IPS DF 19.7 (cell line): ENCODE measurements at regions not wholly inside any gene's neighbourhood (a gene's known extent, or its start where the extent isn't known, plus 50 kb on each side); places are given as distances from the start of the nearest gene placed in this dataset.
A peak's percentile ranks its signal among the peaks of the same experiment; 100 is the strongest.

ENCODE experiments used
- DNase-seq: peaks from one replicate; pipeline ENCODE4 v3.0.0-alpha.2; 2013; ENCODE audit warnings: low read depth, low spot score

DNA sequence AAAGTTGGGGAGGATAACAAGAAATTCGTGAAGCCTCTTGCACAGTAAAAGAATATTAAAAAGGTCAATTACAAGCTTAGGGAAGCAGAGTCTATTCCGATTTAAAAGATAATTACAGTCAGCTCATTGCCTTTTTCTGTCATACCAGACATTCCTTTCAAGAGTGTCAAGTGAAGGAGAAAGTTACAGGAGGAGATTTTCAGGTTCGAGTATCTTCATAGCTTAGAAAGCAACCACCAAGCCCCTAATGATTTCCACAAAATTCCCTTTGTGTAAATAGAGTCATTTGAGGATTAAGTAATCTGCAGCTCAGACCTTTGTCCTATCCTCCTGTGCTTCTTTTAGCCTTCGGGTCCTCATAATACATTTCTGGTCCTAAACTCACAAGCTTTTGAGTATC, 414.9 kb downstream of the CDH2 start:
- DNase-seq = no peak

GRCh38 chr18:27752944-27753343, 424.0 kb downstream of the CDH2 start:
- DNase-seq = no peak

- no peak for DNase-seq
Observed at GRCh38 chr18:27750923-27751322, 426.0 kb downstream of the CDH2 start.

GRCh38 chr18:27750014-27750413, 426.9 kb downstream of the CDH2 start:
- DNase-seq = peak; percentile 79

DNA sequence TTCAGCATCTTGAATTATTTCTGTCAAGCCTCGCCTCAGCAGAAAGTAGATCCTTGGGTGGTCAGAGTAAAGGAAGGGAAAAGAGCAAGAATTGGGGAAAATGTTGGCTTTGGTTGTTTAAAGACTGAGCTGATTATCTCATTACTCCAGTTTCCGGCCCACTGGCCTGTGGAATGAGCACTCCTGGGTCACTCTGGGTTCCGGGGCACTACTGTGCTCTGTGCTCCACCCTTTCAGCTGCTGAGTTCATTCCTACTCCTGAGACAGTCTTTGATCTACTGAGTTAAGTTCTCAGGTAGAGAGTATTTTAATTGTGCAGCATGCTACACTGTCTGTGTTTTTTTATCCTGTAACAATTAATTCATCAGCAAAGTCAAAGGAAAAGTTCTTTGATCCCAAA, 427.7 kb downstream of the CDH2 start:
- DNase-seq = no peak

DNA sequence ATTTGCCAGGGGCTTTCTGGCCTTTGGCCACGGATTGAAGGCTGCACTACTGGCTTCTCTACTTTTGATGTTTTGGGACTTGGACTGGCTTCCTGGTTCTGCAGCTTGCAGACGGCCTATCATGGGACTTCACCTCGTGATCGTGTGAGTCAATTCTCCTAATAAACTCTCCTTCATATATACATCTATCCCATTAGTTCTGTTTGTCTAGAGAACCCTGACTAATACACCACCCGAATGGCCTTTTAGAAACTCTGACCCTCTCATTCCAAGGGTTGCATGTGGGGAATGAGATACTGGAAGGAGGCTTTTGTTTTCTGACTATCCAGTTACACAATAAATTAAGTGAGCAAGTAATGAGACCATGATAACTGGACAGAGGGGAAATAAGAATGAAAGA, 430.7 kb downstream of the CDH2 start:
- no peak for DNase-seq

DNA sequence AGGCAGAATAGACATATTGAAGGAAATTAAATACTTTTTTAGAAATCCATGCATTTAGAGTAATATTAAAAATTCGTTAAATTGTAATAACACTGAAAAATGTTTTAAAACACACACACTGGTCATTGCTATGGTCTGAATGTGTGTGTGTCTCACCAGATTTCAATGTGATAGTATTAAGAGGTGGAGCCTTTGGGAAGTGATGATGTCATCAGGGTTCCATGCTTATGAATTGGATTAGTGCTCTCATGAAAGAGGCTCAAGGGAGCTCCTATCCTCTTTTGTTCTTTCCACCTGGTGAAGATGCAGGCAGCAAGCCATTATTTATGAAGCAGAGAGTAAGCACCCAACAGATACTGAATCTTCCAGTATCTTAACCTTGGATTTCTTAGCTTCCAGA, 441.8 kb downstream of the CDH2 start:
- no peak for DNase-seq

- DNase-seq = no peak
Observed at GRCh38 chr18:27731211-27731610, 445.7 kb downstream of the CDH2 start.

DNA sequence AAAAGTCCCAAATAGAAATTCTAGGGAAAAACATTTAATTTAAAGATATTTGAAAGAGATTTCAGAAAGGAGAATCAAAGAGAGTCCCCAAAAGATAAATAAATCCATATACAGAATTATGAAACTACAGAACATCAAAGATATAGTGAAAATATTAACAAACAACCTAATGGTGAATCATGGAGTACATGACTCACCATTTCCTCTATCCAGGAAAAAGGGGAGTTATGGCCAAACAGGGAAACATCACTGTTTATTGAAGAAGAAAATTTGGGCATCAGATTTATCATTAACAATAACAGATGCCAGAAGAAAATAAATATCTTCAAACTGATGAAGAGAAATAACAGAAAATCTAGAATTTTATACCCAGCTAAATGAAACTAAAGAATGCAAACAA, 448.3 kb downstream of the CDH2 start:
- DNase-seq = no peak

- no peak for DNase-seq
Observed at GRCh38 chr18:27724362-27724761, 452.6 kb downstream of the CDH2 start.

DNA sequence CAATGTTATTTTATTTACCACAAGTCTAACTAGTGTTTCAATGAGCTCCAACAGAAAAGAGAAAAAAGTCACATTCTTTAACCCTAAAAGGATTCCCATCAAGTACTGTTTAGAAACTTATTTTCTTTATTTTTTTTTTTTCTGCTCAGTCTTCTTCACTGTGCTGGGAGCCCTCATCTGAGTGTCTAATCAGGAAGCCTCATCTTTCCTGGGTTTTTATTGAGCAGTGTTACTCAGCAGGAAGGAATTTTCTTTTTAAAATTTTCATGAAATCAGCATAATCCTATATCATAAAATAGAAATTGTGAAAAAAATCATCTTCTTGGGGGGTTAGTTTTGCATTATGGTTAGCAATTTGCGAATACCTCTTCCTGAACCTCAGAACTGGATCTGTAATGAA, 453.8 kb downstream of the CDH2 start:
- no peak for DNase-seq

DNA sequence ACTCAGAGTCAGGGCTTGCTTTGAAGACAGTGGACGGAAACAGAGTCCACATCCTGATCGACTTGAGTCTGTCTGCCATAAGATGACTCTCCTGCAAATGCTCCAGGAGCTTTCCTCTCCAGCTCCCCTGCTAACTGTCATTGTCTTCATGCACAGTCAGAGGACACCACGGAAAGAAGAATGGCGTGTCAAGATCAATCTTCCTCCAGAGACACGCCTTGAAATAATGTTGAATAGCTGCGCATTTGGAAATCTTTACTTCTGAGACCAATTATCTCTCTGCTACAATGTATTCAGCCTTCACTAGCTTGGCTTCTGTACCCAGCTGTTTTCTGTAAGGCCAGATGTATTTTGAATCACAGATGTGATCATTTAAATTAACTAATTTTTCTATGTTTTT, 457.2 kb downstream of the CDH2 start:
- DNase-seq = no peak

GRCh38 chr18:27717816-27718215, 459.1 kb downstream of the CDH2 start:
- DNase-seq = peak; percentile 61

- DNase-seq = no peak
Observed at GRCh38 chr18:27717250-27717649, 459.7 kb downstream of the CDH2 start.

DNA sequence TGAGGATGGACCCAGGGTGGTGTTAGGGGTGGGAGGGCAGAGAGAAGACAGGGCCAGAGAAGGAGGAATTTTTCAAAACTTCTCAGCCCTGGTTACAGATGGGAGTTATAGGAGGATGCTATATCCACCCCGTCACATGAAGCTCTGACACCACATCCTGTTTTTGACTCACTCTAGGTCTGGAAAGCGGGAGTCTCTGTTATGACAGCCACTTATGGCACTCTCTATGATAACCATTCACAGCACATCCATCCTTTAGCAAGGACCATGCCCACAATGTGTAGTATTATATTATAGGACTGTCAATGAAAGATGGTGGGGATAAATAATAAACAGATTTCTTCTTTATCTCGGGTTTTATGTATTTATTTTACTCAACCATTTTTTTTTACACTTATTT, 461.2 kb downstream of the CDH2 start:
- DNase-seq = no peak

GRCh38 chr18:27713738-27714095, 463.2 kb downstream of the CDH2 start:
- DNase-seq = no peak

DNA sequence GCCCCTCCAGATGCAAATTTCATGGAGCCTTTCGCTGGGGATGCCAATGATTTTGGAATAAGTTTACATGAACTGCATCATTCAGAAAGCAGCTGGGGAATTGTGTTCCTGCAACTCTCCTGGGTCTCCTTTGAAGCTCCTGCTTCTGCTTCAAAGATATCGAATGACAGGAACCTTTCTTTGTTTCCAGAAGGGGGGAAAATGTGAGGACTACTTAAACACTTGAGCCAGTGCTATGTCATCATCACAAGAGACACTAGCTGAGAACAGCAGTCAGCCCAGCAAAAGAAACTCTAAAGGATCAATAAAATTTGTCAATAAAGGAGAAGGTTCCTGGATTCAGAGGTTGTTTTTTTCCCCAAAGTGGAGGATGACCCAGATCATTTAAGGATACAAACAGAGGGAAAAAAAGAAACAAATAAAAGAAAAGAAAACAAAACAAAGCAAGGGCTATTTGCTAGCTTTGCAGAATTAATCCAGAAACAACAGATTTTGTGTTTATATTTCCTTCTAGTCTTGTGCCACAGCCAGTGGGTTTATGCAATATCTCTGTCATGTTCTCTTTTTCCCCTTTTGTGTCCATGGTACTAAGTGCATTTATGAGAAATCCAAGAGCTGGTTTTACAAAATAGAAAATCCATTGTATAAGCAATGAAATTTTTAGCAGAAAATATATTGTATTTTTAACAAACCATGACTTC, 463.7 kb downstream of the CDH2 start:
- peak; percentile 56 for DNase-seq

DNA sequence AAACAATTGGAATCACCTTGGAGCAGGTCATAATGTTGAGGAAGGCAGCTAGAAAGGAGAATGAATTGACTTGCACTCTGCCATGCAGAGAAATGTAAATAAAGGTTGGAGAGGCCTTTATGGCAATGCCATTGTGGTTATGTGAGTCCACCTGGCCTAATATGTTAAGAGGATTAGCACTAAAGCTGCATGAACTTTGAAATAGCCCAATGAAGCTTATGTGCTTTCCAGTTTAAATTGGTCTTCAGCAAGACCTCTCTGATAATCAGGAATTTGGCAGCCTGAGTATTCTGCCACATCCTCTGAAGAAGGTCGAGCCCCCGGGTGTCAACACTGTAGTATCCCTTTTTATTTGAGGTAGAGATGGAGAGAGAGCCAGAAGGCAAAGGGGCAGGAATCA, 464.9 kb downstream of the CDH2 start:
- no peak for DNase-seq

GRCh38 chr18:27711382-27711781, 465.5 kb downstream of the CDH2 start:
- no peak for DNase-seq

DNA sequence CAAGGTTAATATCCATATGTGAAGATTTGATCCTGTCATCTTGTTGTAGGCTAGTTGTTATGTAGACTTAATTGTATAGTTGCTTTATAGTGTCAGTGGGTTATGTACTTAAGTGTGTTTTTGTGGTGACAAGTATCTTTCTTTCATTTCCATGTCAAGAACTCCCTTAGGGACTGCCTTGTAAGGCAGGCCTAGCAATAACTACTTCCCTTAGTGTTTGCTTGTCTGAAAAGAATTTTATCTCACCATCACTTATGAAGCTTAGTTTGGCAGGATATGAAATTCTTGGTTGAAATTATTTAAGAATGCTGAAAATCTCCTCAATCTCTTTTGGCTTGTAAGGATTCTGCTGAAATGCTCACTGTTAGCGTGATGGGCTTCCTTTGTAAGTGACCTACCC, 467.6 kb downstream of the CDH2 start:
- no peak for DNase-seq

- DNase-seq = no peak
Observed at GRCh38 chr18:27707201-27707600, 469.7 kb downstream of the CDH2 start.

GRCh38 chr18:27704736-27705361, 472.1 kb downstream of the CDH2 start:
- DNase-seq = no peak

DNA sequence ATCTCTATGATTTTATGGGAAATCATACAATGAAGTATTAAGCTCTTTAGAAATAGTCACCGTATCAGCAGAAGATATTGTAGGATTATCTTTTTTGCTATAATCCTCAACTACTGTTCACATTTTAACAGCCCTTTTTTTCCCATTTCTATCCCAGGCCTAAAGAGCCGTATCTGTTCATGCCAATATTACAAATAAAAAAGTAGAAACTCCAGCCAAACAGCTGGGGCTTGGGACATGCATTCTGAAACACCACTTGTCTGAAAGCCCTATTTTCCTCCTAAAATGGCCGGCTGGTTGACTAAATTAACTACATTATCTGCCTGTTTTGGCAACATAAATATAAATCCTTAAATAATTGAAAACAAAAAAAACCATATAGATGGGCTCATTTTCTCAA, 477.8 kb downstream of the CDH2 start:
- DNase-seq = no peak

GRCh38 chr18:27696148-27696547, 480.8 kb downstream of the CDH2 start:
- no peak for DNase-seq
